HG03342 (cell line): ENCODE measurements at regions not wholly inside any gene's neighbourhood (a gene's known extent, or its start where the extent isn't known, plus 50 kb on each side); places are given as distances from the start of the nearest gene placed in this dataset.
"Not testable (repeated sequence)": the region's sequence is repeated elsewhere in the genome, so short reads cannot be mapped to it uniquely, and the experiment has no call there.

Source experiments
- ATAC-seq: cut with Tn5 transposase; IDR thresholded peaks from one replicate; pipeline ENCODE4 v1.9.1; 2021; ENCODE audit warnings: mild to moderate bottlenecking, moderate library complexity; ENCODE audit not compliant: unreplicated experiment

DNA sequence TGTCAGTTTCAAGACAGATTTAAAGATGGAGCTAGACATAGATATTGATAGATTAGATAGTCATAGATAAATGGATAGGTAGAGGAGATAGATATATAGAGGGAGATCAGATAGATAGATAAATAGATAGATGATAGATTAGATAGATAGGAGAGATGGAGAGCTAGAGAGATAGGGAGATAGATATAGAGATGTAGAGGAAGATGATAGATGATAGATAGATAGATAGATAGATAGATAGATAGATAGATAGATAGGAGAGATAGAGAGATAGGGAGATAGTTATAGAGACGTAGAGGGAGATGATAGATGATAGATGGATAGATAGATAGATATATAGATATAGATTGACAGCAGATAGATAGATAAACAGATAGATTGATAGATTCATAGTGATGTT is 1038.8 kb upstream of the AUTS2 start:
- no peak for ATAC-seq

GRCh38 chr7:68562323-68562899 is 1035.9 kb upstream of the AUTS2 start:
- no peak for ATAC-seq

DNA sequence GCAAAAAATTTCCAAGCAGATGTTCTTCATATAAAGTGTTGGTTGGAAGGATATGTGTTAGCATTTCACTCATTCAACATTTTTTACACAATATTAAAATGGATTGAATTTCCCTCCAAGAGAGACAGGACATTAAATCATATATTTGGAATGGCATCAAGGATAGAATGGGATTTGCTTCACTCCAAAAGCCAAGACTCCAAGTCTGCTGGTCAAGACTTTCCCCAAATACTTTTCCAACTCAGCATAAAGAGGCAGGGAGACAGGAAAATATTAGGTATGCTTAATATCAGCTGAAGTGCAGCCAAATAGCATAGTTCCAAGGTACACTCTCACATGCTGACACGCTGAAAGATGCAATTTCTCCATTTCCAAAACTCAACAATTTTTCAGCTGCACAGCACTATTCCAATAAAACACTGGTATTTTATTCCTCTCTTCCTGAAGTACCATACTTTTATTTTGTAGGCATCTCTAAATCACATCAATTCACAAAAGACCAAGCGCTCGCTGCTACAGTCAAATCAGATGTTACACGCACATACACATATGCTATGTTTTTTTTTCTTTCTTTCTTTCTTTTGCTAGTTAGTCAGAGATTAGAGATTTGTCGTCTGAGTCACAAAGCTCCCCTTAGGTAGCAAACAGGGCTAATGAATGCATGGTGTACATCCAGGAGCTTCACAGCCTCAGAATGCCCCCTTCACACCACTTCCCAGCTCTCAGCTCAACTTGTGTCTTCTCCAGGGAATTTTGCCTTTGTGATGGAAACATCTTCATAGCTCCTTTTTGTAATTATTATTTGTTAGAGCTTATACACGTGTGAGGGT is 1033.8 kb upstream of the AUTS2 start:
- no peak for ATAC-seq

DNA sequence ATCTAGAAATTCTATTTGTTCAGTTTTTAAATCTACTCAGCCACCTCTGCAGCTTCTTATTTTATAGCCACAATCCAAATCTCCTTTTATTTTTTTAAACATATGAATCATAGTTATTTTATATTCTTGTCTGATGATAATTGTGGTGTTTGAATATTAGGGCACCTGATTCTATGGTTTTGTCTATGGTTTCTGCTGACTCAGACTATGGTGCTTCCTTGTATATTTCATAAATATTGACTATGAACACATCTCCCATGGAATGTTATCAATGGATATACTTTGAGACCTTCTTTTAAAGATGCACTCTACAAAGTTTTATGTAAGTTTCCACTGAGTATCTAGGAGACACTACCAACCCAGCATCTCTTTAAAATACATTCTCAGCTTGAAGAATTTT is 1027.0 kb upstream of the AUTS2 start:
- no peak for ATAC-seq

DNA sequence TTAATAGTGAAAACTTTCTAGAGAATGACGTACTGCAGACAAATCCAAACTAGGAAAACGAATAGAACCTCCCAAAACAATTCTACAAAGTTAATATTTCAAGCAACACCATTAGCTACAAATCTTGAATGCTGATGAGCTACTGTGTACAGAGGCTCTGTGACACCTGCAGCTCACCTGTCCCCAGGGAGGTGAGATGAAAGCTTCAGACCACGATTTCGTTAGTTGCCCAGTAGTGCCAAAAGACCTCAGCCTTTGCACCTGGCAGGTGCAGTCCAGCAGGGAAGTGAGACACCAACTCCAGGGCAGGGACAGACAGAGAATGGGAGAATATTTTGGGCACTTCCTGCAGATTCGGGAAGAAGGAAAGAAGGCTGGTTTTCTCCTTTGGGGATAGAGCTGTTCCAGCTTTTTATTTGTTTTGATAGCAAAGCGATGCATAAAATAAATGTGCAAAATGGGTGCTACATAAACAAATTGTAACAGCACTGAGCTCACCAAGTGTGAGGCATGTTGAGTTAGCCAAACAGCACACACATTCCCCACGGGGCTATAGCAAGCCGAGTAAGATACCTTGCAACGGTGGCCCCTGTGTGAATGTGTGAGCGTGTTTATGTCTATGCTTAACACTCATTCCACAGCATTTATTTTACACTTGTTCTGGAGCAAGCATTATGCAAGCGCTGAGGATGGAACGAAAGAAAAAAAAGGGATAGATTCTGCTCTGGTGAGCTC is 1024.8 kb upstream of the AUTS2 start:
- no peak for ATAC-seq

GRCh38 chr7:68576366-68576765 is 1021.9 kb upstream of the AUTS2 start:
- no peak for ATAC-seq

DNA sequence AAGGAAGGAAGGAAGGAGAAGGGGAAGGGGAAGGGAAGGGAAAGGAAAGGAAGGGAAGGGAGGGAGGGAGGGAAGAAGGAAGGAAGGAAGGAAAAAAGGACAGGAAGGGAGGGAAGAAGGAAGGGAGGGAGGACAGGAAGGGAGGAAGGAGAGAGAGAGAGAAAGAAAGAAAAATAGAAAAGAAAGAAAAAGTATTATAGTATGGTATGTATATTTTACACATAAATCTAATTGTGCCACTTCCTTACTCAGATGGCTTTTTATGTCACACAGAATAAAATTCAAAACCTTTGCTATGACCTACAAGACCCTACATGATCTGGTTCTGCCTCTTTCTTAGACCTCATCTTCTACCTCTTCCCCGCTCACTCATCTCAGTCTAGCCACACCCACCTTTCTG is 1016.9 kb upstream of the AUTS2 start:
- no peak for ATAC-seq

DNA sequence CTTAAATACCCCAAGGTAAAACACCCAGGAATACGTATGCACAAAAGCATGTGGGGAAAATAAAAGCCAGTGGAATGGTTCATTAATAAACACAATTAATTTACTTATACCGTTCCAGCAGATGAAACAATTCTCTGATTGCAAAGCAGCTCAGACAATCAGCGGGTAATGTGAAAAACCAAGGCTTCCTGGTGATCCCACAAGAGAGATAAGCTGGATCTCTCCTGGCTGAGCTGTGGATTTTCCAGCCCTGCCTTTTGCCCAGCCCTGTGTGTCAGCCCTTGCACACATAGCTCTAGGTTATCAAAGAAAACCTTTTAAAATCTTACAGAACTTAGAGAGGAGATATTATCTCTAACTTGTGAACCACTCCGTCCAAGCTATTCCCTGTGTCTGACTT is 1010.7 kb upstream of the AUTS2 start:
- no peak for ATAC-seq

DNA sequence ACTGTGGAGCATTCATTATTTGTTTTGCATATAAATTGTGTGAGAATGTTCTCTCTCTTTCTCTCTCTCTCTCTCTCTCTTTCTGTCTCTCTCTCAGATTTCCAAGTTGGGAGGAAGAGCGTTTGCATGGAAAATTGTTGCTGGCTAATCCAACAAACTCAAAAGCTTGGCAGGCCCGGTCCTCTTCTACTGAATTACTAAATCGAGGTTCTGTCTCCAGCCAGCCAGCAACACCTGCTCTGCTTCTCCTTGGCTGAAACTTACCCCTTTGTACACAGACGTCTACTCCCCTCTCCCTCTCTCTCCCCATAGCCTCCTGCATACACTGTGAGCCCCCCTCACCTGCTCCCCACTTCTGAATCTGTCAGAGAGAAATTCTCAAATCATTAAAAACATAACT is 996.4 kb upstream of the AUTS2 start:
- ATAC-seq = no peak

- no peak for ATAC-seq
Observed at GRCh38 chr7:68604541-68604940, 993.7 kb upstream of the AUTS2 start.

- no peak for ATAC-seq
Observed at GRCh38 chr7:68610701-68611100, 987.6 kb upstream of the AUTS2 start.

DNA sequence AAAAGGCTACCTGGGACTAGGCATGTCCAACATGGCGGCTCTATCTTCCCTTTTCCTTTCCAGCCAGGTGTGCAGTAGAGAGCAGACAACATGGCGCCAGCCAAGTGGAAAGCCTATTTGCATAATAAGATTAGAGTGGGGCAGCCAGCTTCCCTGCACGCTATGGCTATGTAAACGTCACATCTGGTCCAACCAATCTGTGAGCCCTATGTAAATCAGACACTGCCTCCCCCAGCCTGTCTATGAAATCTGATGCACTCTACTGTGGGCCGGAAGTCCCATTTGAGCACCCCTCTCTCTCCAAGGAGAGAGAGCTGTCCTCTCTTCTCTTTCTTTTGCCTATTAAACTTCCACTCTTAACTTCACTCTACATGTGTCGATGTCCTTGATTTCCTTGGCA is 984.9 kb upstream of the AUTS2 start:
- ATAC-seq = no peak

DNA sequence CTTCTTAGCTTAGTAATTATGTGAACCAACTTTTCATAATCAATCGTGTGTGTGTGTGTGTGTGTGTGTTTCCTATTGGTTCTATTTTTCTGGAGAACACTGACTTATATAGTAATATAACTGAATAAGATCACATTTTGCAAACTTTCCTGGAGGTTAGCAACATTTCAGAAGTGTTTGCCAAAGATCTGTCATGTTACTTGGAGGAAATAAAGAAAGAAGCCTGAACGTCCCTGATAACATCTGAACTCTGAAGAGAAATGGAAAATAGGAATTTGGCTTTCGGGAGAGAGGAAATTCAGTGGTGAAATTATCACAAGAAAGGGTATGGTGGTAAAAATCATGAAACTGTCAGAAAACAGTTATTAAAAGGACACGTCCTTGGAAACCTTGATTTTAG is 984.4 kb upstream of the AUTS2 start:
- ATAC-seq = no peak

DNA sequence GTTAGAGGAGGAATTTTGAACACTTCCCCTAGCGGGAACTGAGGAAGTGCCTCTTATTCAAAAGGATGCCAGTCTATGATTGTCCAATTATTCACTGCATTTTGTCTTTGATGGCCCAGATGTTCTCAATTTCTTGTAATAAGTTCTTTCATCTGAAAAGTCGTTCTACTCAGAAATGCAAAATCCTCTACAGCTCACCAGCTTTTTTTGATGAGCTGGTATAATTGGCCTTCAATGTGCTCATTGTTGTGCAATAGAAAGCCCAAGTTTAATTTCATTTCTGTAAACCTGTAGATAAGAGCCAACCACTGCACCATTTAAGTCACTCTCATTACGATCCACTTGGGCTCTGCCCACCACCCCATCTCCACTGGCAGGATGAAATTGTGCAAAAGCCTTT is 978.7 kb upstream of the AUTS2 start:
- ATAC-seq = no peak

GRCh38 chr7:68622500-68622899 is 975.8 kb upstream of the AUTS2 start:
- no peak for ATAC-seq

DNA sequence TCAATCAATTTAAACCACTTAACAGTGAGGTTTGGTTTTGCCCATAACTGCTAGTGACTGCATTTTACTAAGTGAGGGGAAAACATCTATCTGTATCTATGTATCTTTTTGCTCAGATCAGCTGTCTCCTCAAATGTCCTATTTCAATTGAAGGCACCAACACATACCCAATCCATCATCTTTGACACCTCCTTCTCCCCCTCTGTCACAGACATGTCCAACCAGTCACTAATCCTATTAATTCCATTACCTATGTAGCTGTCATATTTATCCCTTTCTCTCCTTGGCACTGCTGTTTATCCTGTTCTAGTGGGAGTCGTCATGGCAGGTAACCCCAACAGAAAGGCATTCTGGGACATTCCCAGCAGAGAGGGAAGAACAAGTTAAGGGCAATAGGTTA is 975.2 kb upstream of the AUTS2 start:
- no peak for ATAC-seq

GRCh38 chr7:68627247-68627864 is 970.9 kb upstream of the AUTS2 start:
- ATAC-seq = no peak

- not testable (repeated sequence) for ATAC-seq
Observed at GRCh38 chr7:68630914-68631313, 967.4 kb upstream of the AUTS2 start.

GRCh38 chr7:68640103-68640502 is 958.2 kb upstream of the AUTS2 start:
- ATAC-seq = no peak

- ATAC-seq = no peak
Observed at GRCh38 chr7:68642727-68643126, 955.5 kb upstream of the AUTS2 start.

- ATAC-seq = no peak
Observed at GRCh38 chr7:68663392-68663791, 934.9 kb upstream of the AUTS2 start.

DNA sequence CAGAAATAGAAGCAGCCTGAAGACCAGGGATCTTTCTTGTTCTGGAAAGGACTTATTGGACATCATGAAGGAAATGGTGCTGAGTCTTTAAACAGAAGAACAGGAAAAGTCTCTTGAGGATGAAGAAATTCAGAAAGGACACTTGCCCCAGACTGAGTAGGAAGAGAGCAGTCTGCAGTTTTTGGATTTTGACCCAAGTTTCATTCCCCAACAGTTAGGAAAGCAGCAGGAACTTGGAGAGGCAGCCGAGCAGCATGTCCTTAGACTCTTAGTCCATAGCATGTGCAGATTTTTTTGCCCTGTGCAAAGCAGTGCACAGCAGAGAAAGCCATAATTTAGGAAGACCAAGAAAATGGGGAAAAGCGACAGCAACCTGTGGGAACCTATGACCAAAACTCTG is 927.2 kb upstream of the AUTS2 start:
- no peak for ATAC-seq
